HepG2 (cell line): ENCODE measurements at regions not wholly inside any gene's neighbourhood (a gene's known extent, or its start where the extent isn't known, plus 50 kb on each side); places are given as distances from the start of the nearest gene placed in this dataset.

Source experiments
- ATAC-seq: fragments of 200-7000 bp; cut with Tn5 transposase; 3 replicates; pipeline ENCODE4 v1.9.1; 2020; ENCODE audit warnings: mild to moderate bottlenecking, moderate library complexity
- BruUV-seq: library from RNA; stranded (reverse); fragments of 400-500 nt; replicated peaks from 2 replicates; lab custom pipeline; 2021; lab: Mats Ljungman, UMichigan
- CTCF ChIA-PET: fragments of 300-600 bp; formaldehyde crosslinking; extraction: SDS; loops from one replicate; lab custom pipeline; 2021; ENCODE audit warnings: low total read pairs, inconsistent platforms, low intra/inter-chr PET ratio; lab: Yijun Ruan, JAX
- POLR2A ChIA-PET: fragments of 350-600 bp; sonication (Branson Sonifier 250); formaldehyde crosslinking; loops from one replicate; lab custom pipeline; 2020; ENCODE audit warnings: antibody characterized with exemption, inconsistent platforms; lab: Yijun Ruan, JAX
- DNase-seq: peaks from one replicate; pipeline ENCODE4 v3.0.0-alpha.2; 2015; ENCODE audit warnings: low spot score
- FAIRE-seq: peaks from 3 replicates; lab custom pipeline; 2011; peaks lifted over from hg19 to GRCh38; lab: Jason Lieb, UNC
- H2AFZ ChIP-seq: one replicate; pipeline ENCODE4 v1.6.1; 2011; ENCODE audit warnings: low read length, inconsistent platforms
- H3K27ac ChIP-seq: fragments of 300-600 bp; 3 replicates; pipeline ENCODE4 v1.8.0; 2011; ENCODE audit warnings: mixed run types, mild to moderate bottlenecking, mixed read lengths, low read length, inconsistent platforms; ENCODE audit not compliant: insufficient read depth; ENCODE audit errors: extremely low read length
- H3K27me3 ChIP-seq, 2 experiments: fragments of 200-600 bp in 1 of 2; 2 replicates in 1 of 2; 3 replicates in 1 of 2; pipeline versions ENCODE4 v1.6.0 to v1.8.0; 2011; ENCODE audit warnings: low read length in 2 of 2, mild to moderate bottlenecking in 2 of 2, moderate library complexity in 2 of 2, inconsistent platforms in 1 of 2; ENCODE audit not compliant: insufficient read depth in 2 of 2, control insufficient read depth in 1 of 2
- H3K36me3 ChIP-seq, 2 experiments: fragments of 200-600 bp in 1 of 2; replicated peaks in 1 of 2; 2 replicates in 1 of 2; 3 replicates in 1 of 2; pipeline versions ENCODE4 v1.5.1 to v1.8.0; 2011; ENCODE audit warnings: low read length in 2 of 2, inconsistent platforms in 1 of 2; ENCODE audit not compliant: insufficient read depth in 2 of 2, control insufficient read depth in 1 of 2
- H3K4me1 ChIP-seq: 2 replicates; pipeline ENCODE4 v1.5.1; 2012; ENCODE audit warnings: low read length, inconsistent platforms; ENCODE audit not compliant: insufficient read depth
- H3K4me2 ChIP-seq: 2 replicates; pipeline ENCODE4 v1.6.0; 2011; ENCODE audit warnings: low read depth, low read length, inconsistent platforms
- H3K4me3 ChIP-seq, 3 experiments: fragments of 200-600 bp in 1 of 3; sonication (generic), shearing (Covaris generic) in 1 of 3; replicated peaks in 1 of 3; 2 replicates each; pipeline ENCODE4 v1.5.1; 2011 to 2016; ENCODE audit warnings: low read length in 3 of 3, inconsistent platforms in 2 of 3, low read depth in 2 of 3, mild to moderate bottlenecking in 2 of 3, control low read depth in 1 of 3, mixed read lengths in 1 of 3; ENCODE audit not compliant: insufficient read depth in 1 of 3
- H3K79me2 ChIP-seq: one replicate; pipeline ENCODE4 v1.6.1; 2011; ENCODE audit warnings: low read length, inconsistent platforms; ENCODE audit not compliant: insufficient read depth
- H3K9ac ChIP-seq: 2 replicates; pipeline ENCODE4 v1.6.0; 2011; ENCODE audit warnings: mild to moderate bottlenecking, low read depth, low read length, inconsistent platforms; ENCODE audit not compliant: insufficient read depth
- H3K9me3 ChIP-seq: 2 replicates; pipeline ENCODE4 v1.5.1; 2012; ENCODE audit warnings: mild to moderate bottlenecking, low read length
- H4K20me1 ChIP-seq: 2 replicates; pipeline ENCODE4 v1.6.0; 2011; ENCODE audit warnings: inconsistent platforms, mild to moderate bottlenecking, low read length, moderate library complexity; ENCODE audit not compliant: insufficient read depth
- BRD4 ChIP-seq: sonication (generic); formaldehyde crosslinking; IDR thresholded peaks from 2 replicates; pipeline ENCODE4 v1.4.0; 2020; ENCODE audit warnings: missing genetic modification reagents
- DNMT1 ChIP-seq: sonication (generic); formaldehyde crosslinking; IDR thresholded peaks from 2 replicates; pipeline ENCODE4 v1.5.1; 2020; ENCODE audit warnings: mild to moderate bottlenecking, missing genetic modification reagents
- EED ChIP-seq: sonication (generic); formaldehyde crosslinking; IDR thresholded peaks from 2 replicates; pipeline ENCODE4 v1.5.0; 2020; ENCODE audit warnings: mild to moderate bottlenecking, missing genetic modification reagents
- EHMT2 ChIP-seq: fragments of 200-600 bp; sonication (generic); IDR thresholded peaks from 2 replicates; pipeline ENCODE4 v1.7.0; 2017; ENCODE audit warnings: antibody characterized with exemption, low read depth, low read length, borderline replicate concordance
- GABPB1 ChIP-seq: IDR thresholded peaks from 2 replicates; pipeline ENCODE4 v1.6.1; 2016; ENCODE audit warnings: mild to moderate bottlenecking, missing genetic modification reagents, moderate library complexity, missing compliant biosample characterization
- RFXAP ChIP-seq: sonication (generic); formaldehyde crosslinking; IDR thresholded peaks from 2 replicates; pipeline ENCODE4 v1.4.0; 2020; ENCODE audit warnings: missing genetic modification reagents, borderline replicate concordance
- USF2 ChIP-seq, 2 experiments: sonication (generic) in 1 of 2; formaldehyde crosslinking in 1 of 2; IDR thresholded peaks; 2 replicates each; pipeline versions ENCODE4 v1.5.1 to v1.6.1; 2011 to 2020; ENCODE audit warnings: borderline replicate concordance in 1 of 2, low read depth in 1 of 2, low read length in 1 of 2, mild to moderate bottlenecking in 1 of 2, missing genetic modification reagents in 1 of 2, moderate library complexity in 1 of 2
- ZFP36L2 ChIP-seq: sonication (generic); formaldehyde crosslinking; IDR thresholded peaks from 2 replicates; pipeline ENCODE4 v1.4.0; 2020; ENCODE audit warnings: missing genetic modification reagents
- ZNF782 ChIP-seq: sonication (generic); formaldehyde crosslinking; IDR thresholded peaks from 2 replicates; pipeline ENCODE4 v1.4.0; 2020; ENCODE audit warnings: missing genetic modification reagents, mild to moderate bottlenecking, borderline replicate concordance
- WGBS: methylation state at CpG from one replicate; pipeline ENCODE4 v1.1.6; 2017; ENCODE audit warnings: low lambda C conversion rate; 5-methylcytosine and 5-hydroxymethylcytosine counted together
- in situ Hi-C: cut with HindIII; loops from 2 replicates; pipeline ENCODE4 v1.10.0; 2017; ENCODE audit warnings: low pct_unique_long_range_greater_than_20kb; ENCODE audit not compliant: extremely low pct_ligation_motif_present
- intact Hi-C: fragments of 100-400 bp; cut with micrococcal nuclease; formaldehyde crosslinking; loops from one replicate; pipeline ENCODE4 v1.10.0; 2022; ENCODE audit not compliant: unreplicated experiment

DNA sequence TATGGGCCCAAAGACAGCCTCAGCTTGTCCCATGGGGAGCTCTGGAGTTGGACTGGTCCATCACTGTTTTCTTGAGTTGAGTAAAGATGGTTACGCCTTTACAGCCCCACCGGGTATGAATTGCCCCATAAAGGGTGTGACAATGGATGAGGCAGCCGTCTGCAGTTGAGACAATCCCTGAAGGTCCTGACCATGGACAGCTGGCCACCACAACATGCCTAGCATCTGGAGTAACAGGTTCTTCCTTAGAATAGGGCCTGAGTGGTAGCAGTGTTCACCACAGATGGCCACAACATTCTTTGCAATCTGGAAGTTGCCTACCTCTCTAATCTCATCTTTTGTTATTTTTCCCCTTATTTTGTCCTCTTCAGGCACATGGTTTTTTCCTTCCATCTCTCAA is 51.5 kb upstream of the HS3ST2 start:
- DNase-seq (no peak), FAIRE-seq (no peak), ATAC-seq (no peak)
- H3K4me1 ChIP-seq, result no peaks in the 10 kb centered on the region
- WGBS, result 25% methylated on average over 2 of the region's 3 CpGs
- no peaks in the 10 kb centered on the region for H3K79me2 ChIP-seq
- no peaks in the 10 kb centered on the region for H3K36me3 ChIP-seq
- in situ Hi-C loops, result no loop called here
- POLR2A ChIA-PET, result no interaction called here
- BruUV-seq, result no TSS peak
- H2AFZ ChIP-seq, result no peak overlapping the region
- no peak for TF ChIP-seq ZNF782 (CRISPR knock-in tag)
- no peak for TF ChIP-seq ZFP36L2
- no peak for TF ChIP-seq DNMT1 (CRISPR knock-in tag)
- TF ChIP-seq GABPB1 (CRISPR knock-in tag), result no peak
- TF ChIP-seq EHMT2, result no peak
- TF ChIP-seq RFXAP (CRISPR knock-in tag), result no peak
- no peak for TF ChIP-seq USF2 (IDR thresholded peaks at IDR 0.05; ENCODE audit: low read depth, low read length)
- no peak for TF ChIP-seq USF2 (CRISPR knock-in tag; IDR thresholded peaks at IDR 0.05; ENCODE audit: borderline replicate concordance)
- no peak for TF ChIP-seq EED
- TF ChIP-seq BRD4 (CRISPR knock-in tag), result no peak
- no peak overlapping the region for H3K4me3 ChIP-seq
- no peaks in the 10 kb centered on the region for H3K9me3 ChIP-seq
- H3K9ac ChIP-seq, result no peak overlapping the region
- CTCF ChIA-PET, result no interaction called here
- H4K20me1 ChIP-seq, result no peaks in the 10 kb centered on the region
- H3K27ac ChIP-seq, result no peak overlapping the region
- no peak overlapping the region for H3K4me2 ChIP-seq
- intact Hi-C loops, result no loop called here
- H3K27me3 ChIP-seq, result no peaks in the 10 kb centered on the region
